ENCODE measurements at regions not wholly inside any gene's neighbourhood (a gene's known extent, or its start where the extent isn't known, plus 50 kb on each side); places are given as distances from the start of the nearest gene placed in this dataset.

- H2BK12ac ChIP-seq (ENCODE audit: insufficient read length, low read depth, low read length): no peak overlapping the region
- no peak overlapping the region for H2BK20ac ChIP-seq (ENCODE audit: low read depth, low read length, poor library complexity, severe bottlenecking)
- H3K9ac ChIP-seq (ENCODE audit: extremely low read depth, insufficient read length, low read length): no peak overlapping the region
- H4K5ac ChIP-seq (ENCODE audit: insufficient read length, low read depth, low read length): no peak overlapping the region
- H3K79me2 ChIP-seq (ENCODE audit: insufficient read depth, low read length): no peaks in the 10 kb centered on the region
- H3T11ph ChIP-seq (ENCODE audit: low read length): no peak overlapping the region
- TF ChIP-seq CTCF (conservative IDR thresholded peaks at IDR 0.05): no peak
- H4K8ac ChIP-seq (replicated peaks; ENCODE audit: insufficient read length, low read depth, low read length): no peak overlapping the region
- H3K23ac ChIP-seq (ENCODE audit: insufficient read length, low read depth, low read length): no peak overlapping the region
- H3K9me3 Mint-ChIP-seq: no peaks in the 10 kb centered on the region
- H4K91ac ChIP-seq (ENCODE audit: insufficient read length, low read depth, low read length): no peak overlapping the region
- H3K27ac Mint-ChIP-seq: no peak overlapping the region
- H3K36me3 Mint-ChIP-seq (ENCODE audit: insufficient read depth in 1 of 3, low read depth in 3 of 3): no peaks in the 10 kb centered on the region
- H3K9me3 ChIP-seq (ENCODE audit: control insufficient read depth, low read depth, low read length): no peaks in the 10 kb centered on the region
- H3K27me3 ChIP-seq (ENCODE audit: insufficient read depth, low read length): no peaks in the 10 kb centered on the region
- H3K14ac ChIP-seq (ENCODE audit: insufficient read depth, low read length): no peak overlapping the region
- H3K4me1 ChIP-seq (ENCODE audit: insufficient read depth, low read length): no peaks in the 10 kb centered on the region; the same call in 1 of the 2 replicates
- no peak overlapping the region for H3K4me2 ChIP-seq (ENCODE audit: insufficient read depth, insufficient read length, low read length)
- no peaks in the 10 kb centered on the region for H4K20me1 ChIP-seq (ENCODE audit: control insufficient read depth, insufficient read depth, insufficient read length)
- no peak overlapping the region for H2AFZ ChIP-seq (ENCODE audit: low read length)
- no peak overlapping the region for H3K56ac ChIP-seq (ENCODE audit: insufficient read length, low read depth, low read length)
- no peaks in the 10 kb centered on the region for H3K79me1 ChIP-seq (ENCODE audit: insufficient read depth, low read depth, low read length, poor library complexity, severe bottlenecking)
- H3K27ac ChIP-seq (ENCODE audit: insufficient read length, low read depth, low read length): no peak overlapping the region
- H3K4me1 Mint-ChIP-seq: peaks cover 0 to 3% of the 10 kb centered on the region in 2 experiments; a peak in 1 of 4 replicates
- H3K18ac ChIP-seq (ENCODE audit: insufficient read length, low read depth, low read length): no peak overlapping the region
- no CpG with 5 or more reads among the region's 1 CpG for WGBS (ENCODE audit: extremely low coverage, insufficient read length, low lambda C conversion rate)
- no peaks in the 10 kb centered on the region for H3K23me2 ChIP-seq (ENCODE audit: insufficient read length, low read depth, low read length, poor library complexity, severe bottlenecking)
- no peak overlapping the region for H3K4me3 Mint-ChIP-seq
- no peak overlapping the region for H2BK15ac ChIP-seq (ENCODE audit: low read depth, low read length)
- no peak overlapping the region for H3K4ac ChIP-seq (ENCODE audit: low read depth, low read length)
- H3K27me3 Mint-ChIP-seq (ENCODE audit: low read depth): no peaks in the 10 kb centered on the region
- DNase-seq: no peak
- H2BK5ac ChIP-seq (ENCODE audit: insufficient read length, low read length): no peak overlapping the region
- no peak overlapping the region for H2BK120ac ChIP-seq (ENCODE audit: low read depth, low read length, poor library complexity, severe bottlenecking)
- no peak overlapping the region for H2AK5ac ChIP-seq (ENCODE audit: insufficient read length, low read length)
Measured at GRCh38 chr10:4643471-4643870, 182.5 kb upstream of the AKR1E2 start.
